Neutrophil (primary cell): ENCODE measurements at regions not wholly inside any gene's neighbourhood (a gene's known extent, or its start where the extent isn't known, plus 50 kb on each side); places are given as distances from the start of the nearest gene placed in this dataset.

ENCODE experiments used
- H3K27ac ChIP-seq: fragments of 200-600 bp; sonication (generic); 2 replicates; pipeline ENCODE4 v1.5.1; 2016; ENCODE audit warnings: mild to moderate bottlenecking, moderate library complexity
- H3K27me3 ChIP-seq: fragments of 200-600 bp; sonication (generic); 2 replicates; pipeline ENCODE4 v1.6.0; 2016; ENCODE audit warnings: mild to moderate bottlenecking
- H3K36me3 ChIP-seq: fragments of 200-600 bp; sonication (generic); 2 replicates; pipeline ENCODE4 v1.5.1; 2017
- H3K4me1 ChIP-seq, 2 experiments: fragments of 200-600 bp in 1 of 2; sonication (generic) in 1 of 2; 1 replicate in 1 of 2; 2 replicates in 1 of 2; pipeline versions ENCODE4 v1.5.1 to v1.6.1; 2013 to 2016; ENCODE audit warnings: low read depth in 1 of 2, low read length in 1 of 2, mild to moderate bottlenecking in 1 of 2, moderate library complexity in 1 of 2; ENCODE audit not compliant: control insufficient read depth in 1 of 2, insufficient read depth in 1 of 2
- H3K4me3 ChIP-seq, 2 experiments: fragments of 200-600 bp in 1 of 2; sonication (generic) in 1 of 2; 1 replicate in 1 of 2; 2 replicates in 1 of 2; pipeline ENCODE4 v1.5.1; 2013 to 2016; ENCODE audit warnings: low read depth in 1 of 2, low read length in 1 of 2, mild to moderate bottlenecking in 1 of 2, moderate library complexity in 1 of 2
- H3K9me3 ChIP-seq: fragments of 200-600 bp; sonication (generic); 2 replicates; pipeline ENCODE4 v1.5.1; 2016
- TF ChIP-seq, protein P1 (sequence below): fragments of 200-600 bp; sonication (generic); IDR thresholded peaks from 2 replicates; pipeline ENCODE4 v1.5.1; 2016; ENCODE audit warnings: antibody characterized with exemption

DNA sequence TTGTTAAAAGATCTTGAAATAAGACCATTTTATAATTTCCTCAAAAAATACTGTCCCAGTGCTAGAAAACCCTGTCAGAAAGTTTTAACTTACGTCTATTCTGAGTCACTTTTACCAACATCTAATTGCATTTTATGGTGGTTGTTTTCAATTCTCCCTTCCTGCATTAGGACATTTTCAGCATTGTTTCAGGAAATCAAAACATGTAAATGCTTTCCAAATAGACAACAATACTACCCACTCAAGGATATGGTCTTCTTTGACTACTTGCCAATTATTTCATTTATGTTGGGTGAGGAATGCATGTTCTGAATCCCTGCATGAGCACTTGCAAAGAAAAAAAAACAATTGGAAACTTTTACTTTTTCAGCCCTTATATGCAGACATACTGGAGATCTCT lies 284.6 kb upstream of the PDE4D start:
- H3K27me3 ChIP-seq: no peaks in the 10 kb centered on the region
- peaks cover 1% of the 10 kb centered on the region for H3K36me3 ChIP-seq
- peaks cover 6 to 16% of the 10 kb centered on the region in 2 experiments for H3K4me1 ChIP-seq
- TF ChIP-seq, protein P1, sequence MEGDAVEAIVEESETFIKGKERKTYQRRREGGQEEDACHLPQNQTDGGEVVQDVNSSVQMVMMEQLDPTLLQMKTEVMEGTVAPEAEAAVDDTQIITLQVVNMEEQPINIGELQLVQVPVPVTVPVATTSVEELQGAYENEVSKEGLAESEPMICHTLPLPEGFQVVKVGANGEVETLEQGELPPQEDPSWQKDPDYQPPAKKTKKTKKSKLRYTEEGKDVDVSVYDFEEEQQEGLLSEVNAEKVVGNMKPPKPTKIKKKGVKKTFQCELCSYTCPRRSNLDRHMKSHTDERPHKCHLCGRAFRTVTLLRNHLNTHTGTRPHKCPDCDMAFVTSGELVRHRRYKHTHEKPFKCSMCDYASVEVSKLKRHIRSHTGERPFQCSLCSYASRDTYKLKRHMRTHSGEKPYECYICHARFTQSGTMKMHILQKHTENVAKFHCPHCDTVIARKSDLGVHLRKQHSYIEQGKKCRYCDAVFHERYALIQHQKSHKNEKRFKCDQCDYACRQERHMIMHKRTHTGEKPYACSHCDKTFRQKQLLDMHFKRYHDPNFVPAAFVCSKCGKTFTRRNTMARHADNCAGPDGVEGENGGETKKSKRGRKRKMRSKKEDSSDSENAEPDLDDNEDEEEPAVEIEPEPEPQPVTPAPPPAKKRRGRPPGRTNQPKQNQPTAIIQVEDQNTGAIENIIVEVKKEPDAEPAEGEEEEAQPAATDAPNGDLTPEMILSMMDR: no peak
- no peak overlapping the region for H3K27ac ChIP-seq
- no peaks in the 10 kb centered on the region for H3K9me3 ChIP-seq
- H3K4me3 ChIP-seq: no peak overlapping the region

DNA sequence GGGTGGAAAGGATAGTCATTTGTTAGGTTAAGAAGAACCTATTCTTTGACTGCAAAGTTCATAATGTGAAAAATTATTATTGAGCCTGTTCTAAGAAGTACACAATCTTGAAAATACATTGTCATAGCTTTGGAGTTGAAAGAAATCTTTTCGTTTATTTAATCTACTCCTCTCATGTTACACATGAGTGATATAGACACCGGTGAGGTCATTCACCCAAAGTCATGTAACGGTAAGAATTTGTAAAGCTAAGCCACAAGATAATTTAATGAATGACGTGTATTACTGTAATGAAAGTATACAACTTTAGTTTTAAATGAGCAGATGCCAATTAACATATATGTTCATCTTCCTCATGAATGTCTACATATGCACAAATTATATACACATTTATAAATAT lies 284.1 kb upstream of the PDE4D start:
- Histone ChIP-seq H3K4me3 (no peak overlapping the region), H3K9me3 (no peaks in the 10 kb centered on the region), H3K27ac (no peak overlapping the region), H3K27me3 (no peaks in the 10 kb centered on the region), H3K36me3 (no peaks in the 10 kb centered on the region), H3K4me1 (peaks cover 6 to 16% of the 10 kb centered on the region in 2 experiments)
- TF ChIP-seq, protein P1: no peak

DNA sequence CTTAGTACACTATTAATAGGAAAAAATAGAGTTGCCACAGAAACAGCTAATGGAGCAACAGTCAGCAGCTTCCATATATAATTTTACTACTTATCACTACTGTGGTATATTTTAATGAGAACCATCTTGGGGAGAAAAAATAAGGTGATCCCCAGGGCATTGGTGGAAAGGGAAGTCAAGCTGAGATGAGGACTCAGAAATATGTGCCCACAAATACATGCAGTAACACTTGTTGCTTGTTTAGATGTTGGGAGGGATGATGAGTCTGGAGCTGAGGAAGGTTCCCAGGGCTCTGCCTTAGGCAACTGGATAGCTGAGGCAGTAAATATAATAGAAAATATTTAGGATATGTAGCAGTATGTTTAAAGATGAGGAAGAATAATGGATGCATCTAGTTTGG lies 280.1 kb upstream of the PDE4D start:
- no peaks in the 10 kb centered on the region for H3K36me3 ChIP-seq
- no peaks in the 10 kb centered on the region for H3K27me3 ChIP-seq
- H3K4me3 ChIP-seq: no peak overlapping the region
- peak overlapping the region; percentile 51 for H3K27ac ChIP-seq
- peaks cover 6 to 16% of the 10 kb centered on the region in 2 experiments for H3K4me1 ChIP-seq
- no peaks in the 10 kb centered on the region for H3K9me3 ChIP-seq
- TF ChIP-seq, protein P1: no peak

DNA sequence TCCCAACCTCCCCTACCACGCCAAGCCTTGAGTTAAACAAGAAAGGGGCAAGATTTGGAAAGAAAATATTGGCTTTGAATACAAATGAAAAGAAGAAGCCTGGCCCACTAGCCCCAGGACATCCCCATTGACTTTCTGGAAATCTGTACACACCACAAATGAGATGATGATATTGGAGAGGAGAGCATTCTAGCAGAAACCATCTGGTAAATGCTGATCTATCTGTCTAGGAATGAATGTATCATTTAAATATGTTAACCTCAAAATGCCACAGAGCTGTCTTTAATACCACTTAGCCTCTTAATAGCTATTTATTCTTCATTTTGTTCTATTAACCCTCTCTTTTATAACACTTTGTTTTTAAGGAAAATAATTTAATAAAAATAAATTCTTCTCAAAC lies 270.2 kb upstream of the PDE4D start:
- TF ChIP-seq, protein P1: no peak
- no peaks in the 10 kb centered on the region for H3K36me3 ChIP-seq
- H3K9me3 ChIP-seq: no peaks in the 10 kb centered on the region
- H3K27me3 ChIP-seq: no peaks in the 10 kb centered on the region
- peak overlapping the region; percentile 61 for H3K27ac ChIP-seq
- H3K4me3 ChIP-seq: no peak overlapping the region
- peaks cover 13 to 18% of the 10 kb centered on the region in 2 experiments for H3K4me1 ChIP-seq

DNA sequence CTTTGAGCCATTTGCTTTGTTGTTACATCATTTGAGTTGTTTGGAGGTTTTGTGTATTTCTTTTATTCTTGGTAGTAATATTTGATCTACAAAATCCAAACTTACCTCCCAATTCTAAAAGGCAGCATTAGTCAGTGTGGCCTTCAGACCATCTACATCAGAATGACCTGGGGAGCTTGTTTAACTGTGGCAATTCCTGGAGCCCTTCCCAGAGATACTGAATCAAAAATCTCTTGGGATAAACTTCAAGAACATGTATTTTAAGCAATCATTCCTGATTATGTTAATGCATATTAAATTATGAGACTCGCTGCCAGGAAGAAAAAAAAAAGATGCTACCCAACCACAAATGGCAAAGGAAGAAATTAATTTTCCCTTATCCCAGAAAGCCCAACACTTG lies 268.9 kb upstream of the PDE4D start:
- peaks cover 13 to 18% of the 10 kb centered on the region in 2 experiments for H3K4me1 ChIP-seq
- H3K9me3 ChIP-seq: no peaks in the 10 kb centered on the region
- peak overlapping the region; percentile 61 for H3K27ac ChIP-seq
- no peaks in the 10 kb centered on the region for H3K27me3 ChIP-seq
- TF ChIP-seq, protein P1: no peak
- no peaks in the 10 kb centered on the region for H3K36me3 ChIP-seq
- no peak overlapping the region for H3K4me3 ChIP-seq
